ENCODE measurements at regions not wholly inside any gene's neighbourhood (a gene's known extent, or its start where the extent isn't known, plus 50 kb on each side); places are given as distances from the start of the nearest gene placed in this dataset.
"Not testable (repeated sequence)": the region's sequence is repeated elsewhere in the genome, so short reads cannot be mapped to it uniquely, and the experiment has no call there.

GRCh38 chr6:131336596-131336995, 201.3 kb downstream of the AKAP7 start:
- no peak for DNase-seq (ENCODE audit: low read depth in 2 of 2)

GRCh38 chr6:131346896-131347295, 211.6 kb downstream of the AKAP7 start:
- not testable (repeated sequence) for DNase-seq (ENCODE audit: low read depth in 2 of 2)

- no peak for DNase-seq (ENCODE audit: low read depth in 2 of 2)
Measured at GRCh38 chr6:131348572-131348971, 213.3 kb downstream of the AKAP7 start.

GRCh38 chr6:131349199-131349598, 213.9 kb downstream of the AKAP7 start:
- DNase-seq (ENCODE audit: low read depth in 2 of 2), result no peak

- no peak for DNase-seq (ENCODE audit: low read depth in 2 of 2)
Measured at GRCh38 chr6:131353106-131353505, 217.8 kb downstream of the AKAP7 start.

GRCh38 chr6:131353876-131354275, 218.6 kb downstream of the AKAP7 start:
- DNase-seq (ENCODE audit: low read depth in 2 of 2), result no peak

- no peak for DNase-seq (ENCODE audit: low read depth in 2 of 2)
Measured at GRCh38 chr6:131354356-131354755, 218.7 kb upstream of the ARG1 start.

GRCh38 chr6:131356161-131356560, 216.9 kb upstream of the ARG1 start:
- DNase-seq (ENCODE audit: low read depth in 2 of 2), result no peak

GRCh38 chr6:131357501-131357900, 215.5 kb upstream of the ARG1 start:
- no peak for DNase-seq (ENCODE audit: low read depth in 2 of 2)

- no peak for DNase-seq (ENCODE audit: low read depth in 2 of 2)
Measured at GRCh38 chr6:131362070-131362469, 211.0 kb upstream of the ARG1 start.

GRCh38 chr6:131362696-131363095, 210.3 kb upstream of the ARG1 start:
- DNase-seq (ENCODE audit: low read depth in 2 of 2), result no peak

GRCh38 chr6:131363947-131364834, 208.8 kb upstream of the ARG1 start:
- DNase-seq (ENCODE audit: low read depth in 2 of 2), result no peak

GRCh38 chr6:131366223-131366622, 206.8 kb upstream of the ARG1 start:
- DNase-seq (ENCODE audit: low read depth in 2 of 2), result no peak

GRCh38 chr6:131367206-131367873, 205.7 kb upstream of the ARG1 start:
- no peak for DNase-seq (ENCODE audit: low read depth in 2 of 2)

- DNase-seq (ENCODE audit: low read depth in 2 of 2), result peak; percentile 17
Measured at GRCh38 chr6:131368198-131368911, 204.7 kb upstream of the ARG1 start.

GRCh38 chr6:131372535-131372934, 200.5 kb upstream of the ARG1 start:
- DNase-seq (ENCODE audit: low read depth in 2 of 2), result no peak

- no peak for DNase-seq (ENCODE audit: low read depth in 2 of 2)
Measured at GRCh38 chr6:131377112-131377705, 195.8 kb upstream of the ARG1 start.

GRCh38 chr6:131378874-131379273, 194.2 kb upstream of the ARG1 start:
- DNase-seq (ENCODE audit: low read depth in 2 of 2), result no peak

- DNase-seq (ENCODE audit: low read depth in 2 of 2), result peak; percentile 22 to 30
Measured at GRCh38 chr6:131379948-131380347, 193.1 kb upstream of the ARG1 start.

GRCh38 chr6:131381052-131381708, 191.8 kb upstream of the ARG1 start:
- no peak for DNase-seq (ENCODE audit: low read depth in 2 of 2)

GRCh38 chr6:131381709-131382093, 191.3 kb upstream of the ARG1 start:
- DNase-seq (ENCODE audit: low read depth in 2 of 2), result no peak

GRCh38 chr6:131382631-131383030, 190.4 kb upstream of the ARG1 start:
- DNase-seq (ENCODE audit: low read depth in 2 of 2), result no peak

Measured in fibroblast of skin of left quadriceps (primary cell).